ENCODE measurements at regions not wholly inside any gene's neighbourhood (a gene's known extent, or its start where the extent isn't known, plus 50 kb on each side); places are given as distances from the start of the nearest gene placed in this dataset.

DNA sequence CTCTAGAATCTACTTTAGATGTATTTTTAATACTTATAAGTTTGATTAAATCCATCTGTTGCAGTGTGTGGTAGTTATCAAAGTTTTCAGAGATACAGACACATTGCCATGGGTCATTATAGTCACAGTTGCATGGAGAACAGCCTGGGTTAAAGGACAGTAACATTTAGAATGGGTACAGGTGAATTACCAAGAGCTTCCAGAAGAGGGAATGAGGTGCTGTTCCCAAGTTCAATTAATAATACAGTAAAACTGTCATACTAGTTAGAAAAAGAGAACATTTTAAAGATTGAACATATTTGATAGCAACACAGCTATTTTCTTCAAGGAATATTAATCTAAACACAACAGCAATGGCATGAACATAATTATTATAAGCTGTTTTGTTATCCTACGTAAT is 322.6 kb upstream of the SLC10A2 start:
- peak; percentile 5 to 31 (median 22) for TF ChIP-seq CTCF (IDR thresholded peaks at IDR 0.05)
- no peak for TF ChIP-seq POLR2A (IDR thresholded peaks at IDR 0.05)

Data from right lobe of liver (tissue), 4 donors.